ENCODE measurements at regions not wholly inside any gene's neighbourhood (a gene's known extent, or its start where the extent isn't known, plus 50 kb on each side); places are given as distances from the start of the nearest gene placed in this dataset.

DNA sequence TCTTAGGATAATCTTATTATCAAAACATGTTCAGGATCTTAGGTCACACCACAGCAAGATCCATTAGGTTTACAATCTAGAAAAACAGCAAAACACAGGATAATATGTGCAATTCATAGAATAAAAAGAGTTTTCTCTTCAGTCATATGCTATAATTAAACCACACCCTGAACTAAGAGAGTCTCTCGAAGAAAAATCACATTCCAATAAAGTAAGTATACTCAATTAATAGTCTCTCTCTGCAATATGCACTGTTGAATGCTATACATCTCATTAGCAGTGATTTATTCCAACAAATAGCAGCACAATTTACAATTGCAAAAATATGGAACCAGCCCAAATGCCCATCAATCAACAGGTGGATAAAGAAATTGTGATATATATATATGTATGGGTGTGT is 383.7 kb downstream of the PPP3CA start:
- Histone ChIP-seq H3K79me1 (ENCODE audit: low read depth in 1 of 2, low read length in 2 of 2) (no peaks in the 10 kb centered on the region), H2AK9ac (replicated peaks; ENCODE audit: low read depth, low read length, poor library complexity) (no peak overlapping the region), H3K18ac (ENCODE audit: low read depth, low read length) (no peak overlapping the region), H3K27ac (ENCODE audit: insufficient read depth, low read length) (no peak overlapping the region), H2BK20ac (ENCODE audit: low read depth, low read length) (no peak overlapping the region), H3K4me3 (ENCODE audit: insufficient read depth, low read depth, low read length) (no peak overlapping the region), H3K27me3 (ENCODE audit: control insufficient read depth, insufficient read depth, low read length) (peaks cover 3% of the 10 kb centered on the region), H4K8ac (ENCODE audit: low read depth in 2 of 2, low read length in 2 of 2) (no peak overlapping the region), H3K9me3 (ENCODE audit: control insufficient read depth, insufficient read depth, low read length) (no peaks in the 10 kb centered on the region), H3K4me1 (ENCODE audit: control insufficient read depth, insufficient read depth, low read length) (no peaks in the 10 kb centered on the region), H3K23ac (ENCODE audit: low read depth, low read length) (no peak overlapping the region), H4K20me1 (ENCODE audit: insufficient read depth, low read length) (no peaks in the 10 kb centered on the region), H2BK15ac (ENCODE audit: low read depth, low read length) (no peak overlapping the region), H2BK5ac (ENCODE audit: low read depth, low read length, poor library complexity, severe bottlenecking) (no peak overlapping the region), H2BK120ac (ENCODE audit: low read depth, low read length) (no peak overlapping the region), H2AK5ac (ENCODE audit: low read depth, low read length) (no peak overlapping the region), H3K14ac (replicated peaks; ENCODE audit: low read depth, low read length) (no peak overlapping the region), H4K91ac (ENCODE audit: insufficient read depth, low read depth, low read length) (no peak overlapping the region), H3K36me3 (ENCODE audit: control insufficient read depth, insufficient read depth, low read length) (no peaks in the 10 kb centered on the region), H3K9ac (ENCODE audit: low read depth, low read length) (no peak overlapping the region), H3K4ac (ENCODE audit: low read depth, low read length) (no peak overlapping the region), H3K4me2 (ENCODE audit: low read depth, low read length) (no peak overlapping the region), H4K5ac (ENCODE audit: low read depth, low read length) (no peak overlapping the region), H3K9me1 (ENCODE audit: insufficient read depth, low read length) (no peaks in the 10 kb centered on the region), H3K56ac (ENCODE audit: extremely low read depth, insufficient read depth, low read length) (no peak overlapping the region), H2AFZ (replicated peaks; ENCODE audit: low read length, poor library complexity) (no peak overlapping the region)
- whole genome bisulfite sequencing, 2 experiments (ENCODE audit: extremely low coverage in 2 of 2, insufficient read length in 1 of 2): no CpG with 5 or more reads among the region's 1 CpG
- no peak for DNase-seq
- ChIA-PET POLR2A (ENCODE audit: unreplicated experiment) (no interaction called here), CTCF (no interaction called here)
- no peak for ATAC-seq (ENCODE audit: low read depth)
- TF ChIP-seq CEBPB (IDR thresholded peaks at IDR 0.05; ENCODE audit: low read depth, low read length): no peak
- TF ChIP-seq, protein P1, sequence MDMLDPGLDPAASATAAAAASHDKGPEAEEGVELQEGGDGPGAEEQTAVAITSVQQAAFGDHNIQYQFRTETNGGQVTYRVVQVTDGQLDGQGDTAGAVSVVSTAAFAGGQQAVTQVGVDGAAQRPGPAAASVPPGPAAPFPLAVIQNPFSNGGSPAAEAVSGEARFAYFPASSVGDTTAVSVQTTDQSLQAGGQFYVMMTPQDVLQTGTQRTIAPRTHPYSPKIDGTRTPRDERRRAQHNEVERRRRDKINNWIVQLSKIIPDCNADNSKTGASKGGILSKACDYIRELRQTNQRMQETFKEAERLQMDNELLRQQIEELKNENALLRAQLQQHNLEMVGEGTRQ (IDR thresholded peaks at IDR 0.05; ENCODE audit: low read depth, low read length): no peak
- no peak for TF ChIP-seq RAD21 (IDR thresholded peaks at IDR 0.05; ENCODE audit: low read length)
- no peak for TF ChIP-seq FOS (IDR thresholded peaks at IDR 0.05; ENCODE audit: low read depth, low read length)
- no peak for TF ChIP-seq RCOR1 (IDR thresholded peaks at IDR 0.05; ENCODE audit: insufficient replicate concordance, low read length)
- no peak for TF ChIP-seq CHD1 (IDR thresholded peaks at IDR 0.05; ENCODE audit: low read depth, low read length)
- TF ChIP-seq MXI1 (IDR thresholded peaks at IDR 0.05; ENCODE audit: borderline replicate concordance, low read depth, low read length): no peak
- TF ChIP-seq NFE2L2 (IDR thresholded peaks at IDR 0.05; ENCODE audit: low read depth, low read length): no peak
- TF ChIP-seq, protein P2, sequence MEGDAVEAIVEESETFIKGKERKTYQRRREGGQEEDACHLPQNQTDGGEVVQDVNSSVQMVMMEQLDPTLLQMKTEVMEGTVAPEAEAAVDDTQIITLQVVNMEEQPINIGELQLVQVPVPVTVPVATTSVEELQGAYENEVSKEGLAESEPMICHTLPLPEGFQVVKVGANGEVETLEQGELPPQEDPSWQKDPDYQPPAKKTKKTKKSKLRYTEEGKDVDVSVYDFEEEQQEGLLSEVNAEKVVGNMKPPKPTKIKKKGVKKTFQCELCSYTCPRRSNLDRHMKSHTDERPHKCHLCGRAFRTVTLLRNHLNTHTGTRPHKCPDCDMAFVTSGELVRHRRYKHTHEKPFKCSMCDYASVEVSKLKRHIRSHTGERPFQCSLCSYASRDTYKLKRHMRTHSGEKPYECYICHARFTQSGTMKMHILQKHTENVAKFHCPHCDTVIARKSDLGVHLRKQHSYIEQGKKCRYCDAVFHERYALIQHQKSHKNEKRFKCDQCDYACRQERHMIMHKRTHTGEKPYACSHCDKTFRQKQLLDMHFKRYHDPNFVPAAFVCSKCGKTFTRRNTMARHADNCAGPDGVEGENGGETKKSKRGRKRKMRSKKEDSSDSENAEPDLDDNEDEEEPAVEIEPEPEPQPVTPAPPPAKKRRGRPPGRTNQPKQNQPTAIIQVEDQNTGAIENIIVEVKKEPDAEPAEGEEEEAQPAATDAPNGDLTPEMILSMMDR (conservative IDR thresholded peaks at IDR 0.05; ENCODE audit: low read depth, low read length): no peak
- intact Hi-C loops (cut with micrococcal nuclease): no loop called here
- dilution Hi-C loops (cut with HindIII; ENCODE audit: low sequenced_read_pairs, unreplicated experiment): no loop called here
- in situ Hi-C loops (cut with MboI; ENCODE audit: low sequenced_read_pairs): no loop called here
- BruUV-seq (replicated peaks): no TSS peak

All from IMR-90 (cell line).